ENCODE measurements at regions not wholly inside any gene's neighbourhood (a gene's known extent, or its start where the extent isn't known, plus 50 kb on each side); places are given as distances from the start of the nearest gene placed in this dataset.
"Not testable (repeated sequence)": the region's sequence is repeated elsewhere in the genome, so short reads cannot be mapped to it uniquely, and the experiment has no call there.

DNA sequence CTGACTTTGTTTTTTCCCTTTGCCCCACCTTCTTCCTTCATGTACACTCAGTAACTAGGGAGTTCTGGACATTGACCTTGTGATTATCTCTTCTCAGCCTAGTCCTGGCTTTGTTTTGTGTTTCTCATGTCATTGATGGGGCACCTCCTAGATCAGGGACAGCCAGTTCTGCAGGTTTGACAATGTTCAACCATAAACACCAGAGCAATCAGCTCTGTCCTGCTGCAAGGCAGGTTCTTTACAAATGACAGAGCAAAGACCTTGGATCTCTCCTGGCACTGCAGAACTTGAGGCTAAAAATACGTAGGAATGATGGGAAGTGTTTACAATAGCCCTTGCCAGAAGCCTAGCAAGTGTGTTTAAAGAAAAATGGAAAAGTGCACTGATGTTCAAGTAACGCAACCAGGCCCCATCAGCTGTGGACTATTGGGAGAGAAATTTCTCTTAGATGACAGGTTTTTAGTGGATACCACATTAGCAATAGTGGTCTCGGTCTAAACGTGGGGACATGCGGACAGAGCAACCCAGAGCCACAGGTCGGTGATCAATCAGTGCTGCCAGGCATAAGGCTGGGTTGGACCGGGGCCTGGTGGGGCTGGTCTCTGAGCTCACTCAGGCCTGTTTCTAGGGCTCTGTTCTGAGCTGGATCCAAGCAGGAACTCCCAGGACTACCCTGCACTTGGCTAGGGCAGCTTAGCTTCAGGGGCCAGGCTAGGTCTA is 76.8 kb downstream of the SOWAHC start:
- DNase-seq (ENCODE audit: low read depth in 2 of 3, low spot score in 2 of 3): no peak

DNA sequence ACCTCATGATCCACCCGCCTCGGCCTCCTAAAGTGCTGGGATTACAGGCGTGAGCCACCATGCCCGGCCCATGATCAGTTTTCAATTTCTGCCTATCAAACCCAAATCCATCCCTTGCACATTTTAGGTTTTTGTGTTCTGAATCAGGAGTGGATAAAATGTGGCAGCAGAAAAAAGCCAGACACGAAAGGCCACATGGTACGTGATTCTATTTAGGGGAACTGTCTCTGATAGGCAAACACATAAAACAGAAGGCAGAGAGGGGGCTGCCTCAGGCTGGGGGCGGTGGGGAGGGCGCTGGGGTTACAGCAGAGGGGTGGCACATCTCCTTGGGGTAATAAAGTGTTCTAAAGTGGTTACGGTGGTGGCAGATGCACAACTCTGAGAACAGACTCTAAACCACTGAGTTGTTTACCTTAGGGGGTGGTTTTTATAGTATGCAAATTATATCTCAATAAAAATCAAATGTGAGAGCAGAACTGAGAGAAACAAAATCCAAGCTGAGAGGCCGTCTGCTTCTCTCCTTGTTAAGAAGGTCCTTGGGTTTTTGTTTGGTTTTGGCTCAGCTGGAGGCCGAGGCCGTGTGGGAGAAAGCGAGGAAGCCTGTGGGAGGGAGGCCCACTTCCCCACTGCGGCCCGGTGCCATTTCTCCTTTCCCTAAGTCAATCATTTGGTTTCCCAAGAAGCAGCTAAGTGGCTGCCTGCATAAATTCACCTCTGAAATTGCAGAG is 78.0 kb downstream of the SOWAHC start:
- no peak for DNase-seq (ENCODE audit: low read depth in 2 of 3, low spot score in 2 of 3)

DNA sequence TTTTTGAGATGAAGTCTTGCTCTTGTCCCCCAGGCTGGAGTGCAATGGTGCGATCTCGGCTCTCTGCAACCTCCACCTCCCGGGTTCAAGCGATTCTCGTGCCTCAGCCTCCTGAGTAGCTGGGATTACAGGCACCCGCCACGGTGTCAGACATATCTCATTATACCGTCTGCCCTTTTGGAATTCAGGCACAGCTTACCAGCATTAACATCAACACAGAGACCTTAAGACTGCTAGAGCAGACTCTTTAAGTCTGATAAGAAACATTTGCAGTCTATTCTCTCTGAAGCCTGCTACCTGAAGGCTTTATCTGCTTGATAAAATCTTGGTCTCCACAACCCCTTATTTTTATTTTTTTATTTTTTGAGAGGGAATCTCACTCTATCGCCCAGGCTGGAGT is 78.7 kb downstream of the SOWAHC start:
- not testable (repeated sequence) for DNase-seq (ENCODE audit: low read depth in 2 of 3, low spot score in 2 of 3)

DNA sequence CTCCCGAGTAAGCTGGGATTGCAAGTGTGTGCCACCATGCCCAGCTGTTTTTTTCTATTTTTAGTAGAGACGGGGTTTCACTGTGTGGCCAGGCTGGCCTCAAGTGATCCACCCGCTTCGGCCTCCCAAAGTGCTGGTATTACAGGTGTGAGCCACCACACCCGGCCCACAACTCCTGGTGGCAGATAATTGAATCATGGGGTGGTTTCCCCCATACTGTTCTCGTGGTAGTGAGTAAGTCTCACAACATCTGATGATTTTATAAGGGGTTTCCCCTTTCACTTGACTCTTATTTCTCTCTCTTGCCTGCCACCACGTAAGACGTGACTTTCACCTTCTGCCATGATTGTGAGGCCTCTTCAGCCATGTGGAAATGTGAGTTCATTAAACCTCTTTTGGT is 79.1 kb downstream of the SOWAHC start:
- DNase-seq (ENCODE audit: low read depth in 2 of 3, low spot score in 2 of 3): peak in 2 of 3 experiments; percentile 10 to 11

DNA sequence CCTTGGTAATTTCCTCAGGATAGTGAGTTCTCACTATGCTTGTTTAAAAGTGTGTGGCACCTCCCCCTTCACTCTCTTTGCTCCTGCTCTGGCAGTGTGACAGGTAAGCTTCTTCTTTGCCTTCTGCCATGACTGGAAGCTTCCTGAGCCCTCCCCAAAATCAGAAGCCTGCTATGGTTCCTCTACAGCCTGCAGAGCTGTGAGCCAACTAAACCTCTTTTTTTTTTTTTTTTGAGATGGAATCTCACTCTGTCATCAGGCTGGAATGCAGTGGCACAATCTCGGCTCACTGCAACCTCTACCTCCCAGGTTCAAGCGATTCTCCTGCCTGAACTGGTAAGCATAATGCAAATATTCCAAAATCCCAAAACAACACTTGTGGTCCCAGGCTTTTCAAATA is 80.0 kb downstream of the SOWAHC start:
- no peak for DNase-seq (ENCODE audit: low read depth in 2 of 3, low spot score in 2 of 3)

DNA sequence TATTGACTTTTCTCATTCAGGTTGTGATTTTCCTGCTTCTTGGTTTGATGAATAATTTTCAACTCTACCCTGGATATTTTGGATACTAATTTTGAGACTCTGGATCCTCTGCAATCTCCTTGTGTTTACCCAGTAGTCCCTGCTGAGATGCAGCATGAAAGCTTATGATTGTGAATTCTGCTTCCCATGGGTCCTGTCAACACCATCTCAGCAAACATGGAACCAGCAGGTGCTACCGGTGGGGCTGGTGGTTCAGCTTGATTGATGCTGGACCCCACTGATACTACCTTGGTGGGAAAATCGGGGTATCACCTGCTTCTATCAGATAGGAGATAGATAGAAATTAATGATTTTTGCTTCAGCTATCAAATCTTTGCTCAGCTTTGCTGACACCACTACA is 81.1 kb downstream of the SOWAHC start:
- no peak for DNase-seq (ENCODE audit: low read depth in 2 of 3, low spot score in 2 of 3)

DNA sequence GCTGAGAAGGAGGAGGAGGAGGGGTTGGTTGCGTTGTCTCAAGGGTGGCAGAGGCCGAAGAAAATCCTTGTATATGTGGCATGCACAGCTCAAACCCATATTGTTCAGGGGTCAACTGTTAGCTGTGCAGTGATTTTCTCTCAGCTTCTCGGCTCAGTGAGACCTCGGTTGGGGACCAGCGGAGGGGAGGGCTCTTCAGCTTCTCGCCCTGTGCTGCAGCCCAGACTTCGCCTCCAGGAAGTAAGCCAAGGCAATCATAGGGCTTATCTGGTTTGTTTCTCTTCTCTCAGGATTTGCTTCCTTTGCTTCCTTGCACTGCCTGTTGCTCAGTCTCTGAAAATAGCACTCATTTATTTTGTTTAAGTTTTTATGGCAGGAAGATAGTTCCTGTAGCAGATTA is 85.5 kb downstream of the SOWAHC start:
- no peak for DNase-seq (ENCODE audit: low read depth in 2 of 3, low spot score in 2 of 3)

DNA sequence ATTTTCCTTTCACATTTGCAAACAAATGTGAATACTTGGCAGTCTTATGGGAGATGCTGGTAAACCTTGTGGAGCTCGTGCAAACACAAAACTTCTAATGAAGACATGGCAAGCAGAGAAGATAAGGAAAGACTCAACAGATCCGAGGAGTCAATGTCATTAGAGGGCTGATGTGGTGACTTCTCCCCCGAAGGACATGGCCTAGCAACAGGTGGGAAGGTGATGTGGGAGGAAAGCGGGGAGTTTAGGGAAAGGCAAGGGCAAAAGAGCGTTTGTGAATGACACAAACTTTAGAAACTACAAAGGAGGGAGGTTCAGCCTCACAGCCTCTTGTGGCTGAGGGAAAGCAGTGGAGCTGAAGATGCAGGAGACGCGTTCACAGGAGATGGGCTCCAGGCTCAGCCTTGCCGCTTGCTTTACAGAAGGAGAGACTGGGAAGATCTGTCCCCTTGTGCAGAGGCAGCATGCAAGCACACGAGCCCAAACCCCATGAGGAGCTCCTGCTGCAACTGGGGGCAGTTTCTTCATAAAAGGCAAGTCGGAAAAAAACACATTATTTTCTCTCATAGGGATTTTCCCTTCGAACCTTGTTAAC is 86.6 kb downstream of the SOWAHC start:
- DNase-seq (ENCODE audit: low read depth in 2 of 3, low spot score in 2 of 3): no peak

DNA sequence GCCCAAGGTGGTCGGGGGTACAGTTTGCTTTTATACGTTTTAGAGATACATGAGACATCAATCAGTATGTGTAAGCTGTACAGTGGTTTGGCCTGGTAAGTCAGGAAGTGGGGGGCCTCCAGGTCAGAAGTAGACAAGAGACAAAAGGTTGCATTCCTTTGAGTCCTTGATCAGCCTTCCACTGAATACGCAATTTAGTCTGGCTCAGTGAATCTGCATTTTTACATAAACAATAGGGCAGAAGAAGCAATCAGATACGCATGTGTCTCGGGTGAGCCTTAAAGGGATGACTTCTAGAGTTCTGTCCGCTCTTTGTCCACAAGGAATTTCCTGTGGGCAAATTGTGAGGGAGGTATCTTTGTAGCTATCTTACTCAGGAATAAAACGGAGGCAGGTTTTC is 87.2 kb downstream of the SOWAHC start:
- no peak for DNase-seq (ENCODE audit: low read depth in 2 of 3, low spot score in 2 of 3)

DNA sequence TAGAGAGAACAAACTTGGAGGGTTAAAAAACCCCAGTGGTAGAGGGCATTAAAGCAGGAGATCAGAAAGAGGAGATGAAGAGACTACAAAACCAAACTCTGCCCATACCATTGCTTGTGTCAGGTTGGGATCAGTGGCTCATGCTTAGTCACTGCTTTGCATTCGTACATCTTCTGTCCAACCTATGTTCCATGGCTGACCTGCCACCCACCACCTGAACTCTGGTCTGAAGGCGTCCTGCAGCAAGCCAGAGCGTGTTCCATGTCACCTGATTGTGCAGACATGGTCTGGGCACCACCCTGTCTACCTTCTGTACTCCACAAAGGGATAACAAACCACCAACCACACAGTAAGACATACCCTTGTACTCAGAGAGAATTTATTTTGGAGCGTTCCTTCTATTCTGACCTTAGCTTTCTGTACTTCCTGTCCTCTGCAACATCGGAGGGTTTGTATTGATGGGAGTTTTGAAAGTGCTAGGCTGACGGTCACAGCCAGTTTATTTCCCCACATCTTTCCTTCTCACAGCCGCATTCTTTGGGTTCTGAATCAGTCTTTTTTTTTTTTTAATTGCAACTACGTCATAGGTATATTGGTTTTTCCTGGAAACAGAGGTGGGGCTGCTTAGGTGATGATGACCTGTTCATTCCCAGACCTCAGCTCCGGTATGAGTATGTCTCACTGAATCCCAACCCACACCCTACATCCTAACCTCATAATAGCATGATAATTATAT is 88.3 kb downstream of the SOWAHC start:
- DNase-seq (ENCODE audit: low read depth in 2 of 3, low spot score in 2 of 3): no peak

DNA sequence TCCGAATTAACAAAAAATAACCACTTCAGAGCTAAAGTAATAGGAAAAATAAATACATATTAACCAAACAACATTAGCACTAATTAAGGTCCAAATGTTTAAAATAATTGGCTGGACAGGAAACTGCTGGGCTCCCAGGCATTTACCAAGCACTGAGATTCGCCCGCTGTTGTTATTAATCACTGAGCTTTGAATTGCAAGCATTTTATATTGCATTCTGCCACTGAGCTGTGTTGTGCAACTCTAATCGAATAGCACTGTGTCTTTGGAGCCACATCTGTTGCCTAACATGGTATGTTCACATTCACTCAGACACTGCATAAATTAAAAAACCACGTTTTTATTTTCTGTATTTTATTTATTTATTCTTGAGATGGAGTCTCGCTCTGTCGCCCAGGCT is 88.9 kb downstream of the SOWAHC start:
- no peak for DNase-seq (ENCODE audit: low read depth in 2 of 3, low spot score in 2 of 3)

DNA sequence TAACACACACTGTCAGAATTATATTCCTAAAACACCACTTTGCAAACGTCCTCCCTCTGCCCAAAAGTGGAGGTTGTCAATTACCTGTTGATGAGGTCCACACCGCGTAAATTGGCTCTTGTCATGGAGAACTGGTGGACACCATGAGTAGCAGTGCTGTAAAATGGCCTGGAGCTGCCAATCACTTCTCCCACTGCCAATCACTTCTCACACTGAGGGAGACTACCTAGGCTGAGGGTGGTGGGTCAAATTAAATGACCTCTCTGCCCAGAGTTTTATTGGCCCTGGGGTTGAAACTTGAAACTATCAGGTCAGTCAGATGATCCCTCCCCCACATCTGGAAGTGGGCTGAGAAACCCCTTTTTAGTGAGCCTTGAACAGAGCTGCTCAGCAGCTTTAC is 89.6 kb downstream of the SOWAHC start:
- no peak for DNase-seq (ENCODE audit: low read depth in 2 of 3, low spot score in 2 of 3)

DNA sequence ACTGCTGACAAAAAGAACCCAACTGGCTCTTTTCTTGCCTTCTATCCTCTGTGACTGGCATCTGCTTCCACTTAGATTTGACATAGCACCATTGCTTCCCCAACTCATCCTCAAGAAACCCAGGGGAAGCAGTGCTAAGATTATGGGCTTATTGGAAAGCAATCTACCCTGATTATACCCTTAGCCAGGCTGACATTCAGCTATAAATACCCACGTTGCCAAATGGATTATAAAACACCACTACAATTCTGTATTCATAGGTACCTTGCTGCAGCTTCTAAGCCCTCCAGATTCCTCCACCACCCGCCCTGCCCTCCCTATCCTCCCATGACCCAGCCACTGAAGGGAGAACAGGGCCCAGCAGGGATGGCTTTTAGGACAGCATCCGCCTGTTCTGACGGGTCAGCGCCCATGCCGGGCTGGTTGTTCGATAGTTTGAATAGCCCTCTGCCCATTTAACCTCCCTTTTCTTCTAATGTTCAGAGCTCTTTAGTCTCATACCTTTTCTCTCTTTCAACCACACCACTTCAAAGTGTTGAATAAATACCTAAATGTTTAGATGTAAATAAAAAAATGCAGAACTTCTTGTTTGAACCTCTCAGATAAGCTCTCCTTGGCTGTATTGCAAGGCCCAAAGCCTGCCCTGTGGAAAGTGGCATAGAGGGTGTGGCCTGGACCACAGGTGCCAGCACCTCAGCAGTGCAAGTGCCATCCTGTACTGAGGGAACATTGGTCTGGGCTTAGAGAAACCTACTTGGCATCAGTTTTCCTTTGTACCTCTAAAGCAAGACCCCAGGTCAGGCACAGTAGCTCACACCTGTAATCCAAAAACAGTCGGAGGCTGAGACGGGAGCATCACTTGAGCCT is 86.6 kb upstream of the RGPD5 start:
- DNase-seq (ENCODE audit: low read depth in 2 of 3, low spot score in 2 of 3): no peak

DNA sequence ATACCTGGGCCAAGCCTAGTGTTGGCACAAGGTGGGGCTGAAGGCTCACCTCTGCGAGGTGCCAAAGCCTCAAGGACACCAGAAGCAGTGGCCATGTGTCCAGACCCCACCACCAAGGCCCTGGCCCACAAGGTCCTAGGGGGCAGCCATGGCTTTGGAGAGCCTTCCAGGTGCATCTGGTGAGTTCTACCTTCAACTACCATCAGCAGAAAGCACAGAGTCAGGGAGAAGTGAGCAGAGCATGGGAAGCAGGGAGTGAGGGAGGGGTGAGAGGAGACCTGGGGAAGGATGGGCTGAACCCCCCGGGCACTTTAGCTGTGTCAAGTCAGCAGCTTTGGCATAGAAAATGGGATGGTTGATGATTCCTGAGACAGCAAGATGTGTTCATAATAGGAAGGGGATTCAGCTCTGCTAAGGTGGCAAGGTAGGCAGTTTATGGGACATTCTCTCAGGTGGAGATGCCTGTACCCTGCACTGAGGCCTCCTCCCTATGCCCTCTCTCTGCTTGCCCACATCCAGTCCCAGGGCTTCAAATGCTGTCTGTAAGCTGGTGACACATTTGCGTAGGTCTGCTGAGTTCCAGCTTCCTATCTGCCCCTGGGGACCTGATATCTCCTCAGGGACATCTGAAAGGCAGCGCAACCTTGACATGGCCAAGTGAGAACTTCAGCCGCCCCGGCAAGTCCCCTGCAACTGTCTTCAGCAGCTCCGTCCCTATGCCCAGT is 83.4 kb upstream of the RGPD5 start:
- DNase-seq (ENCODE audit: low read depth in 2 of 3, low spot score in 2 of 3): no peak

DNA sequence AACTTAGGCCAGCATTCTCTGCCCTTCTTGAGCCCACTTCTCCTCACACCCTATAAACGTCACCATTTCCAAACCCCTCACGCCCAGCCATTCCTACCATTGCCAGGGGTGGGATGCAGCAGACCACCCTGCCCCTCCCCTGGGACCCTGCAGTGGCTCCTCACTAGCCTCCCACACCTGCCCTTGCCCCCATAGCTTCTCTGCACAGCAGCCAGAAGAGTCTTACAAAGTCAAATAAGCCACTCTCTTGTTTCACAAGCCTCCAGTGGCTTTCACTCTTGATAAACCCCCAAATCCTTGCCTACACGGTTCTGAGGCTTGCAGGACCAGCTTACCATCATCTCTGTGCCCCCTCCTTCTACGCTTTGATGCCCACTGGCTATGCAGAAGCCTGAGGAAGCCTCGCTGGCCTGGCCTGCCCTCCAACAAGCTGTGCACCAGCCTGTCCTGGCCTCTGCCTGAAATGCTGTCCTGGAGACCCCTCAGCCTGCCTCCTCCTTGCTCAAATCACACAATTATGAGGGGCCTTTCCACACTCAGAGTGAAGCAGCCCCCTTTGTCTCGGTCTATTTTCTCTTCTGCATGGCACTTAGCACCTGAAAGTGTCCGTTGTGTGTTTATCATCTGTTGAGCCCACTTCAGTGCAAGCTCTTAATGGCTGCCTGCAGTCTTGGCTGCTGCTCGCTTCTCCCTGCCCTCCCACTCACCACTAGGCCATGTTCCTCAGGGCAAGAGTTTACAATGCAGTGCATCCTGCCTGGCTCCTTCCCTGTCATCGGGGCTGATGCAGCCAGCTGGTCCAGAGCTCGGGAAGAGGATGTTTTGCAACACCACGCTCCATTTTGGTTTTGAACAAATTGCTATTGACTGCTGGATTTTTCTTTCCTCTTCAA is 82.6 kb upstream of the RGPD5 start:
- DNase-seq (ENCODE audit: low read depth in 2 of 3, low spot score in 2 of 3): no peak

DNA sequence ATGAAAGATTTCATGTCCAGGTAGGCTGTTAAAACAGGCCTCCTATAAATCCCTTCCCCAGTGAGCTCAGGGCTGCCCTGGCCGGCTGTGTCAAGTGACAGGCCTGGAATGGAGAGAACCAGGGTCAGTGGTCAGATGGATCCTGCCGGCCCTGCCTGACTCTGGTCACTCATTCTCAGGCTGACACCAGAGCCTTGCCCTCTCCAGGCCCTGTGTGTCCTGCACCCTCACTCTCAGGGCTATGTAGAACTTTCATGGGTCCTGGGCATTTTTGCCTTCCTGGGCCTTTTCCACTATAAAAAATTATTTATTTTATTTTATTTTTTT is 82.0 kb upstream of the RGPD5 start:
- no peak for DNase-seq (ENCODE audit: low read depth in 2 of 3, low spot score in 2 of 3)

DNA sequence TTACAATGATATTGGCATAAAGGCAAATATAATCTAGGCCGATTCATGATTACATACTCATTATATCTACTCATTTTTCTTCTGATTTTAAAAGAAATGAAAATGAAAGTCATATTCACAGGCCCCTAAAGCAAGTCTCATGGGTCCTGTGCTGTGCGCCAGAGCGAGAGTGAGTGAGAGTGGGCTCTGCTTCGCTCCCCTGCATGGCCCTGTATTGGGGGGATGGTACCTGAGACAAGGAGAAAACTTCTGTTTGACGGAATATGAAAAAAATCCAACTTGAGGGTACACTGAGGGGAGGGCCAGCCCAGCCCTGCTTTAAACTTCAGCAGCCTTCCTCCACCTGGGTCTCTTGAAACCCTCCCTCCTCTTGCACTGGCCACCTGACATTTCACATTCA is 81.4 kb upstream of the RGPD5 start:
- no peak for DNase-seq (ENCODE audit: low read depth in 2 of 3, low spot score in 2 of 3)

DNA sequence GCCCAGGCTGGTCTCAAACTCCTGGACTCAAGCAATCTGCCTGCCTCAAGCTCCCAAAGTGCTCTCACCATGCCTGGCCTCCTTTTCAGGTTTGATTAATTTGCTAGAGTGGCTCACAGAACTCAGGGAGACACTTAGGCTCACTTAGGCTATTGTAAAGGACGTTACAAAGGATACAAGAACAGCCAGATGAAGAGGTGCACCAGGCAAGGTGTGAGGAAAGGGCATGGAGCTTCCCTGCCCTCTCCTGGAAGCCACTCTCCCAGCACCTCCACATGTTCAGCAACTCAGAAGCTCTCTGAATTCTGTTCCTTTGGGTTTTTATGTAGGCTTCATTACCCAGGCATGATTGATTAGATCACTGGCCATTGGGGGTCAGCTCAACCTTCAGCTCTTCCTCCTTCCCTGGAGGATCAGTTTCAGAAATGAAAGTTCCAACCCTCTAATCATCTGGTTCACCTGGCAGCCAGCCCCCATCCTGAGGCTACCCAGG is 78.7 kb upstream of the RGPD5 start:
- DNase-seq (ENCODE audit: low read depth in 2 of 3, low spot score in 2 of 3): no peak

DNA sequence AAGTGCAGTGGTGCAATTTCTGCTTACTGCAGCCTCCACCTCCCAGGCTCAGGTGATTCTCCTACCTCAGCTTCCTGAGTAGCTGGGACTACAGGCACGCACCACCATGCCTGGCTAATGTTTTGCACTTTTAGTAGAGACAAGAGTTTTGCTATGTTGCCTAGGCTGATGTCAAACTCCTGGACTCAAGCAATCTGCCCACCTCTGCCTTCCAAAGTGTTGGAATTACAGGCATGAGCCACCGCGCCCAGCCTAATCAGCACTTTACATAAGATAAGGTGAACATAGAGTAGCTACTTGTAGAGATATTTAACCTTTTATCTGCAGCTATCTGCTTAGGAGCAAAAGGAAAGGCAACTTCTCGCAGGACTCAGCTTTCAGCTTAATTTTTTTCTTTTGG is 77.5 kb upstream of the RGPD5 start:
- not testable (repeated sequence) for DNase-seq (ENCODE audit: low read depth in 2 of 3, low spot score in 2 of 3)
